Astrocyte of the spinal cord (primary cell): ENCODE measurements at regions not wholly inside any gene's neighbourhood (a gene's known extent, or its start where the extent isn't known, plus 50 kb on each side); places are given as distances from the start of the nearest gene placed in this dataset.
"Not testable (repeated sequence)": the region's sequence is repeated elsewhere in the genome, so short reads cannot be mapped to it uniquely, and the experiment has no call there.

Experiments
- DNase-seq: peaks from one replicate; pipeline ENCODE4 v3.0.0; 2011; ENCODE audit warnings: low read depth, low spot score
- H3K4me3 ChIP-seq: 2 replicates; pipeline ENCODE4 v1.5.1; 2011; ENCODE audit warnings: low read depth, mild to moderate bottlenecking, low read length, moderate library complexity
- CTCF ChIP-seq: IDR thresholded peaks from 2 replicates; pipeline ENCODE4 v1.5.1; 2012; ENCODE audit warnings: low read depth, mild to moderate bottlenecking, low read length, inconsistent platforms
- in situ Hi-C: cut with HindIII; loops from 2 replicates; pipeline ENCODE4 v1.10.0; 2017; ENCODE audit warnings: low sequenced_read_pairs

- DNase-seq = no peak
- in situ Hi-C loops = no loop called here
- H3K4me3 ChIP-seq = no peak overlapping the region
- no peak for TF ChIP-seq CTCF
Measured at GRCh38 chr6:169118346-169118830, 135.3 kb downstream of the THBS2 start.

GRCh38 chr6:169117663-169118062 is 136.0 kb downstream of the THBS2 start:
- no peak for DNase-seq
- H3K4me3 ChIP-seq = no peak overlapping the region
- in situ Hi-C loops = no loop called here
- TF ChIP-seq CTCF = no peak

- in situ Hi-C loops = no loop called here
- no peak for DNase-seq
- TF ChIP-seq CTCF = no peak
- H3K4me3 ChIP-seq = no peak overlapping the region
Measured at GRCh38 chr6:169115632-169116031, 138.0 kb downstream of the THBS2 start.

- in situ Hi-C loops, DNase-seq, H3K4me3 ChIP-seq: not testable (repeated sequence)
Measured at GRCh38 chr6:169114632-169115031, 139.0 kb downstream of the THBS2 start.

GRCh38 chr6:169112483-169113320 is 140.9 kb downstream of the THBS2 start:
- no peak overlapping the region for H3K4me3 ChIP-seq
- no peak for TF ChIP-seq CTCF
- in situ Hi-C loops = no loop called here
- no peak for DNase-seq

GRCh38 chr6:169111203-169111602 is 142.4 kb downstream of the THBS2 start:
- no peak overlapping the region for H3K4me3 ChIP-seq
- in situ Hi-C loops = no loop called here
- no peak for DNase-seq
- TF ChIP-seq CTCF = no peak

GRCh38 chr6:169109411-169110220 is 144.0 kb downstream of the THBS2 start:
- TF ChIP-seq CTCF = no peak
- no peak overlapping the region for H3K4me3 ChIP-seq
- in situ Hi-C loops = no loop called here
- no peak for DNase-seq
